SK-N-SH treated with all-trans-retinoic acid at 6 μM for 48 hours (cell line): ENCODE measurements at regions not wholly inside any gene's neighbourhood (a gene's known extent, or its start where the extent isn't known, plus 50 kb on each side); places are given as distances from the start of the nearest gene placed in this dataset.

ENCODE experiments used
- ARNTL ChIP-seq: fragments of 450-650 bp; formaldehyde crosslinking; IDR thresholded peaks from 2 replicates; pipeline ENCODE4 v1.5.0; 2020; ENCODE audit warnings: low read depth, mild to moderate bottlenecking, moderate library complexity, borderline replicate concordance
- ESRRG ChIP-seq: fragments of 250-450 bp; sonication (Bioruptor Pico); IDR thresholded peaks from 2 replicates; pipeline ENCODE4 v1.6.1; 2021; ENCODE audit warnings: mild to moderate bottlenecking
- ZFP3 ChIP-seq: fragments of 250-450 bp; sonication (Bioruptor Pico); IDR thresholded peaks from 2 replicates; pipeline ENCODE4 v1.5.0; 2020; ENCODE audit warnings: mild to moderate bottlenecking, moderate library complexity
- TF ChIP-seq, protein P1 (sequence below): fragments of 250-450 bp; sonication (Bioruptor Pico); IDR thresholded peaks from 2 replicates; pipeline ENCODE4 v1.5.1; 2020; ENCODE audit warnings: low read depth, mild to moderate bottlenecking, moderate library complexity
- TF ChIP-seq, protein P2 (sequence below): fragments of 250-450 bp; sonication (Bioruptor Pico); IDR thresholded peaks from 2 replicates; pipeline ENCODE4 v1.8.0; 2020; ENCODE audit warnings: mild to moderate bottlenecking, moderate library complexity, borderline replicate concordance

DNA sequence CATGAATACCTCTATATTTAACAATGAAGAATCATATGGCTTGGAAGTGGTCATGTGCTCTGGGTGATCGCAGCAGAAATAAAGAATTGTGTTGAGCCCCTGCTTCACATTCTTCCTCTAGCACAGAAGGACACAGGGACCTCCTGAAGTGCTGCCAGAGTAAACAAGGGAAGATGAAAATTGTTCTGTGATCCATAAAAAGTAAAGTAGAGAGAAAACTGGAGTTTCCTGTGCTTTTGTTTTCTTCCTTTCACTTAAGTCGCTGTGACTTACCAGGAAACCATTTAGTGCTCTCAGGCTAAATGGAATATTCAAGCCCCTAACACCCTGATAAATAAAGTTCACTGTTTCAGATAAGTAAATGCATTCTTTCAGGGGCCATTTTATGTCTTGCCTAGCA lies 1173.6 kb upstream of the CHAC2 start:
- TF ChIP-seq ESRRG (CRISPR knock-in tag), result no peak
- TF ChIP-seq, protein P1, sequence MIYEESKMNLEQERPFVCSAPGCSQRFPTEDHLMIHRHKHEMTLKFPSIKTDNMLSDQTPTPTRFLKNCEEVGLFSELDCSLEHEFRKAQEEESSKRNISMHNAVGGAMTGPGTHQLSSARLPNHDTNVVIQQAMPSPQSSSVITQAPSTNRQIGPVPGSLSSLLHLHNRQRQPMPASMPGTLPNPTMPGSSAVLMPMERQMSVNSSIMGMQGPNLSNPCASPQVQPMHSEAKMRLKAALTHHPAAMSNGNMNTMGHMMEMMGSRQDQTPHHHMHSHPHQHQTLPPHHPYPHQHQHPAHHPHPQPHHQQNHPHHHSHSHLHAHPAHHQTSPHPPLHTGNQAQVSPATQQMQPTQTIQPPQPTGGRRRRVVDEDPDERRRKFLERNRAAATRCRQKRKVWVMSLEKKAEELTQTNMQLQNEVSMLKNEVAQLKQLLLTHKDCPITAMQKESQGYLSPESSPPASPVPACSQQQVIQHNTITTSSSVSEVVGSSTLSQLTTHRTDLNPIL, result no peak
- no peak for TF ChIP-seq ZFP3
- TF ChIP-seq, protein P2, sequence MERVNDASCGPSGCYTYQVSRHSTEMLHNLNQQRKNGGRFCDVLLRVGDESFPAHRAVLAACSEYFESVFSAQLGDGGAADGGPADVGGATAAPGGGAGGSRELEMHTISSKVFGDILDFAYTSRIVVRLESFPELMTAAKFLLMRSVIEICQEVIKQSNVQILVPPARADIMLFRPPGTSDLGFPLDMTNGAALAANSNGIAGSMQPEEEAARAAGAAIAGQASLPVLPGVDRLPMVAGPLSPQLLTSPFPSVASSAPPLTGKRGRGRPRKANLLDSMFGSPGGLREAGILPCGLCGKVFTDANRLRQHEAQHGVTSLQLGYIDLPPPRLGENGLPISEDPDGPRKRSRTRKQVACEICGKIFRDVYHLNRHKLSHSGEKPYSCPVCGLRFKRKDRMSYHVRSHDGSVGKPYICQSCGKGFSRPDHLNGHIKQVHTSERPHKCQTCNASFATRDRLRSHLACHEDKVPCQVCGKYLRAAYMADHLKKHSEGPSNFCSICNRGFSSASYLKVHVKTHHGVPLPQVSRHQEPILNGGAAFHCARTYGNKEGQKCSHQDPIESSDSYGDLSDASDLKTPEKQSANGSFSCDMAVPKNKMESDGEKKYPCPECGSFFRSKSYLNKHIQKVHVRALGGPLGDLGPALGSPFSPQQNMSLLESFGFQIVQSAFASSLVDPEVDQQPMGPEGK, result no peak
- no peak for TF ChIP-seq ARNTL (CRISPR knock-in tag)
